ENCODE measurements at regions not wholly inside any gene's neighbourhood (a gene's known extent, or its start where the extent isn't known, plus 50 kb on each side); places are given as distances from the start of the nearest gene placed in this dataset.

DNA sequence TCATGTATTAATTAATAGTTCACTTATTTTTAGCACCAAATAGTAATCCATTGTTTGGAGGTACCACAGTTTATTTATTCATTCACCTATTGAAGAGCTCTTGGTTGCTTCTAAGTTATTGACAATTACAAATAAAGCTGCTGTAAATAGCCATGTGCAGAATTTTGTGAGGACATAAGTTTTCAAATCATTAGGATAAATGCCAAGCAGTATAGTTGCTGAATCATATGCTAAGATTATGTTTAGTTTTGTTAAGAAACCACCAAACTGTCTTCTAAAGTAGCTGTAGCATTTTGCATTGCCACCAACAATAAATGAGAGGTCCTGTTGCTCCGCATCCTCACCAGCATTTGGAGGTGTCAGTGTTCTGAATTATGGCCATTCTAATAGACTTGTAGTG lies 2126.8 kb downstream of the PCDH9 start:
- no peak for DNase-seq

DNA sequence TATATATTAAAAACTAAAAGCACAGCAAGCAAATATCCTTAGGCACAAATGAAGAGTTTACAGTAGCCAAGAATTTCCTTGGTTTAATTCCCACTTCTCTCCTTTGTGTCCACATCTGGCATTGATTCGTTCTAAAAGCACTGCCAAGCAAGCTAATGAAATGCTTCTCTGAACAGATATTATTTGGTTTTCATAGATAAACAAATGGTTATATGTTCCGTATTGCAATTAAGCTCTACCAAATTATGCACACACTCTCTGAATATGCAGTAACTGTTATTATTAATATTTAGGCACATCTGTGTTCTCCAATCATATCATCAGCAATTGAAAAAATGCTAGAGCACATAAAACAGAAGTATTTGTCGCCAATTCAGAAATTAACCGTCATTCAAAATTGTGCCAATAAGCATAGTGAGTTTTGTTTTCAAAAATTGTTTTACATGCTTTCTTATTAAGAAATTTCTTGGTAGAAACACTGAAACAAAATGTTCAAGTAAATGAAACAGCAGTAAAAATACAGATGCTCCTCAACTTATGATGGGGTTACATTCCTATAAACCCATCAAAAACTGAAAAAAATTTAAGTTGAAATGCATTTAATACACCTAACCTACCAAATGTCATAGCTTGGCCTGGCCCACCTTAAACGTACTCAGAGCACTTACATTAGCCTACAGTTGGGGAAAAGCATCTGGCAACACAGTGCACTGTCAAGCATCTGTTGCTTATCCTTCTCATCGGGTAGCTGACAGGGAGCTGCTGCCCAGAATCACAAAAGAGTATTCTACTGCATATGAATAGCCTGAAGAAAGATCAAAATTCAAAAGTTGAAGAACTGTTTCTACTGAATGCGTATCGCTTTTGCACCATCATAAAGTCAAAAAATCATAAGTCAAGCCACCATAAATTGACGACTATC lies 2134.7 kb downstream of the PCDH9 start:
- no peak for DNase-seq

DNA sequence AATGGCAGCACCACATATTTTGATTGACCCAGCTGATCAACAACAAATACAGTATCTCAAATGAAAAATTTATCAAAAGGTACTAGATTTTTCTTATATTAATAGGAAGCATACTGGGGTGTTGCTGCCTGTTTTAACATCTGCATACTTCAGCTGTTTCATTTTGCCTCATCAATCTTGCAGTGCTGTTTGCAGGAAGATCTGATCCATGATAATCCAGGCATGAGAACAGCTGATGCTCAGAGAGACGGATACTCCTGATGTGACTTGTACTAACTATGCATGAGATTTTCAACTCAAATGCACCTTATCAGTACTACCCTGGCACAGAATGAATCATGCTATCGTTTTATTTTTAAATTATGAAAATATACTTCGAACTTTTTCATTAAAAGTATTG lies 2136.8 kb downstream of the PCDH9 start:
- no peak for DNase-seq

DNA sequence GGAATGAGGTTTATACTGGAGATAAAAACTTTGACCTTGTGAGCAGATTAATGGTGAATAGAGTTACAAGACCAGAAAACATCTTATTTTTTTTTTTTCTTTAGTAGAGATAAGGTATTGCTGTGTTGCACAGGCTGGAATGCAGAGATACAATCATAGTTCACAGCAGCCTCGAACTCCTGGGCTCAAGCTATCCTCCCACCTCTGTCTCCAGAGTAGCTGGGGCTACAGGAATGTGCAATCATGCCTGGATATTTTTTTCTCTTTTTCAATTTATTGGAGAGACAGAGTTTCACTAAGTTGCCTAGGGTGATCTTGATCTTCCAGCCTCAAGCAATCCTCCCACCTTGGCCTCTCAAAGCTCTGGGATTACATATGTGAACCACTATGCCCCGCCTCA lies 2139.1 kb downstream of the PCDH9 start:
- no peak for DNase-seq

DNA sequence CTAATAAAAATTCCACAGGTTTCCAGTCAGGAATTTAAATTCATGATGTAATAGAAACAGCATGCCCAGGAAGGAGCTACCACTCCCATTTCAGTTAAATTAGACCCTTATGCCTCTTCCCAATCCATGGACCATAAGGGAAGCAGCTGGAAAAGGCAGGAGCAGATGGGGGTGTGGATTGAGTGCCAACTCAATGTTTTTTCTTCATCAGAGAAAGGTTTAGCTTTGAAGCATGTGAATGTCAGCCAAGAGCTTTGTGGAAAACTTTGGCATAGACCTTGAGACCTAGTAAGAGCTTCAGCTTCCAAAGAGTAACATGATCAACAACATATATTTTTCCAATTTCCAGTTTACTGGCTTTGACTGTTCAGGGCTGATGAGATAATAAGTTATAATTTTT lies 2139.9 kb downstream of the PCDH9 start:
- no peak for DNase-seq

DNA sequence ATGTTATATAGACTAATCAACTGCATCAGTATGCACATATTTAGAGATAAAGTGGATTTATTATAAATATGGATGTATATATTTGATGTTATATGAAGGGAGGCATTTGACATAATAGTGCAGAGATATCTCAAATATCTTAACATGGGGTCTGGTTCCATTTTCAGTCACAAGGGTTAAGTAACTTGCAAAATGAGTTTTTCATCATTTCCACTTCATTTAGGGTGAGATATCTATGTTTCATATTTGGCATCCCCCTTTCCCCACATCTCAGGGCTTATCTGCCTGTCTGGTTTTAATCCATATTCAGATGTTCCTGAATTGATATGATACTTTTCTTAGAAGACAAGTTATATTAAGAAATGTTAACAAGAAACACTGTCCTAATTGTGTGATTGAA lies 2141.2 kb downstream of the PCDH9 start:
- no peak for DNase-seq

DNA sequence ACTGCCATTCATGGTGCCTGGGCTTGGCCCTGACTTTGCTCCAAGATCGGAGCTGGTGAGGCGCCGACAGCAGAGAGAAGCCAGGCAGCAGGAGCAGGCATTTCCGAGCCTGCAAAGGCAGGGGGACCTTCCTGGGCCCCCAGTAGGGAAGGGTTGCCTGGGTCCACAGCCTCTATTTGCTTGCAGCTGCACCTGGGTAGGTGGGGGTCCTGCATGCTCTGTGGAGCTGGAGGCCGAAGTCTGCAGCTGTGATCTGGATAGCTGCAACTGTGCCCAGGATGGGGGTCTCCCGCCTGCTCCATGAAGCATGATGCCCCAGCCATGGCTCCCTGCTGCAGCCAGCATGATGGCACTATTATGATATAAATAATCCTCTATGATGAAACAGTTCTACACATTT lies 2144.2 kb downstream of the PCDH9 start:
- no peak for DNase-seq

DNA sequence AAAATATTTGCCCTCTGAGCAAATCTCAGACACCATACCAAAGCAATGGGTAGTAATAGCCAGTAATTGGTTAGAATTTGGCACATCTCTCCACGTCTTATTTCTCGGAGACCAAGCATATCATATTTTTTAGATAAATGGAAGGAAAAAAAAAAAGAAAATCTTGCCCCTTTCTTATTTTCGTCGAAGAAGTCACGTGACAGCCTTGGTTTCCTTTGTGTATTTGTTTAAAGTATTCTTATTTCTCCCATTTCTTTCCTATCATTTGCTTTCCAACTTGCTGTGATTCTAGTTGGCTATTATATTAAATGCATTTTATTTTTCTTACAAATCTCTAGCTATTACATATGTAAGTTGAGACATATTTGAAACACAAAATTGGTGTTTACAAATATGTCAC lies 2155.9 kb downstream of the PCDH9 start:
- no peak for DNase-seq

DNA sequence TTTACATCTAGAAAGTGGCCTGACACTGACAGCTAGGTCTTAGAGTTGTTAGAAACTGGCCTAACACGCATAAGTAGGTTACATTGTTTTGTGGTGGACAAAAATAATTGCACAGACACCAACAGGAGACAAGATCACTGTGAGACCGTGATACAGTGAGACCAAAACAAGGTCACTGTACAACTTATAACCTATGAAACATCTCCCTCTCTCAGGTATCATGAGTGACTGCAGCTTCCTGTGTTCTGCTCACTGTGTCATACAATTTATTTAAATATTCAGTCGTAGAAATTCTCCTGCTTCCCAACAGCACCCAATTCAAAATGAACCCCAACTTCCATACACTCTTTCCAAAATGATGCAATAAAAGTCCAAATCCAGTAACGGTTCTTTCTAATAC lies 2165.2 kb downstream of the PCDH9 start:
- no peak for DNase-seq

DNA sequence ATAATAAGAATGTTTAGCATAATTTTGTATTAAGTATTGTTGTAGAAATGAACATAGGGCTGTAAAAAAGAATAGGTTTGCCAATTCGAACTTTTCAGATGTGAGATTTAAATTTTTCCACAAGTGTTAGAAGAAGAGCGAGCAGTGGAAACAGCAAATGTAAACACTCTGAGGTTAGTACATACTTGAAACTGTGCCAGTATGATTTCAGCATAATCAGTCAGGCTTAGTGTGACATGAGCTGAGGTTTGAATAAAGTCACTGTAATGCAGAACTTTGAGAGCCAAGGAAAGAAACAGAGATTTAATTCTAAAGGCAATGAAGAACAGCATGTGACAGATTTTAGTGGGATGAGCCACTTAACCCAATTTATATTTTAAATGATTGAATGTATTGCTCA lies 2166.4 kb downstream of the PCDH9 start:
- DNase-seq: no peak

DNA sequence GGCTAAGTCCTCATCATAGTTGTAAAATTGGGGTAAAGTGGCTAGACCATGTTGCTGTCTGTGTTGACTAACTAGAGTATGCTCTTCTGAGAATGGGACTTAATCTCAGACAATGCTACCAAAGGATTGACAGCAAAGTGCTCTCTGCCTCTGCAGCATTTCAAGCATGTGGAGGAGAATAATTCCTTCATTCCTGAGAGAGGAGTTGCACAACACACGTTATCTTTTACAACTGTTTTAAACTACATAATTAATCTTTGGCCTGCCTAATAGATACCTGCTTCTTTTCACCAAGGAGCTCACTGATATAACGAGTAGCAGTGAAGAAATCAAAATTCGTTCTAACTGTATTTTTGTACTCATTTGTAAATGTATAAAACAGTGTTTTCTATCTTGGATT lies 2172.2 kb downstream of the PCDH9 start:
- no peak for DNase-seq

DNA sequence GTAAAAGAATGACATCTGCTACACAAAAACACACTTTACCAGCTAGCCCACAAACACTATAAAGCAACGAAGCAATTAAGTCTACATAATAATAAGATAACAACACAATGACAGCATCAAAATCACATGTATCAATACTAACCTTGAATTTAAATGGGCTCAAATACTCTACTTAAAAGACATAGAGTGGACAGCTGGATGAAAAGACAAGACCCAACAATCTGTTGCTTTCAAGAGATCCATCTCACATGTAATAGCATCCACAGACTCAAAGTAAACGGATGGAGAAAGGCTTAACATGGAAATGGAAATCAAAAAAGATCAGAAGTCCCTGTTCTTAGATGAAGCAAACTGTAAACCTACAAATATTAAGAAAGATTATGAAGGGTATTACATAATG lies 2175.9 kb downstream of the PCDH9 start:
- no peak for DNase-seq

DNA sequence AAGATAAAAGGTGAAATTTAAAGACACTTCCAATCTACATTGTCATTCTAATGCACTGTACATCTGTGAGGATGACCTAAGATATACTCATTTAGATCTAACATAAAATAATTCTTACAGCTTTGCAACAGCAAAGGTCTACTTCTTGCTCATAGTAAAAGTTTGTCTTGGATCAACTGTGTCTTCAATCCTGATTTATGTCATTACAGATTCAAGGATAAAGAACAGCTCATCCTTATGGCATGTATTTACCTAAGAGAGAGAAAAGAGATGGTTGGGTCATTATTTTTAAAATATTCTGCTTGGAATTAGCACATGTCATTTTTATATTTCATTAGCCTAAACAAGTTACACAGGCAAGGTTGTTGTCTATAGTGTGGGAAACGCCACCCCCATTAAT lies 2193.1 kb downstream of the PCDH9 start:
- no peak for DNase-seq

DNA sequence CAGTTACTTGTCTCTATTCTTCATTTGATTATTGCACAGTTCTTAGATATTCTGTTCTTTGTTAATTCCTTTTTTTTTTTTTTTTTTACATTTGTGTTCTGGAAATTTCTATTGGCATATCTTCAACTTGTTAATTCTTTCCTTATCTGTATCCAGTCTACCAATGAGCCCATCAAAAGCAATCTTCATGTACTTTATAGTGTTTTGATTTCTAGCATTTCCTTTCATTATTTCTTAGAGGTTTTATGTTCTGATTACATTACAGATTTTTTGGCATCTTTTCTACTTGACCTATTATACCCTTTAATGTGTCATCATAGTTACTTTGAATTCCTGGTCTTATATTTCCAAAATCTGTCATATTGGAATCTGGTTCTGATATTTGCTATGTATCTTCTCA lies 2194.8 kb downstream of the PCDH9 start:
- no peak for DNase-seq

DNA sequence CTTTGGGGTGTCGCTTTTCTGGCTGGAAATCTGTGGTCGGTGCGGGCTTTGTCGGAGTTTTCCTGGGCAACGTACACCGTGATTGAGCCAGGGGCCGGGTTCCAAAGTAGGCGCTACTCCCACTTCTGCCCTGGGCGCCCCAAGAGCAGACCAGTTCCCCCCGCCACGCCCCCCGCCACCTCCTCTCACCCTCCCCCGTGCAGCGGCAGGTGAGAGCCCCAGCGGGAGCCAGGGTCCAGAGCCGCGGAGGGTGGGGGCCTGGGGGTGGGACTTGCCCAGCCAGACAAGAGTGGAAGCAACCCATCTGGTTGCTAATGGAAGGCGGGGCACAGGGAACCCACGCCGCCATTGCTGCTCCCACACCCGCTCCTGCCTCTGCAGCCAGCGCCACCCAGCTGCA lies 2195.9 kb downstream of the PCDH9 start:
- DNase-seq: no peak

DNA sequence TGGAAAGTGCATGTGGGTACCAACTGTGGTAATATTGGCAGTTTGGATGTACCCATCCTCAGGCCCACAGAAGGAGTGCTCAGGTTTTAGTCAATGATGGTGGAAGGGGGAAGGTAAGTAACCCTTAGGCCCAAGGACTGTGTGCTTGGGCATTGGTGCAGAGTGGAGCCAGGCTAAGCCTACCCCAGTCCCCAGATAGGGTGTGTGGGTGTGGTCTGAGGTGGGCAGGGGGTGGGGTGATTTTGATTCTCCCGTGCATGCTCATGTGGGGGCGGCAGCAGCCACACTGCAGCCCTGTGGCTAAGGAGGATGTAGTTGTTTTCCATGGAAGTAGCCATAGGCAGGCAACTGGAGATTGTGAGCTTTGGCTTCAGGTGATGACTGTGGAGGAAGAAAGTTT lies 2197.3 kb downstream of the PCDH9 start:
- no peak for DNase-seq

DNA sequence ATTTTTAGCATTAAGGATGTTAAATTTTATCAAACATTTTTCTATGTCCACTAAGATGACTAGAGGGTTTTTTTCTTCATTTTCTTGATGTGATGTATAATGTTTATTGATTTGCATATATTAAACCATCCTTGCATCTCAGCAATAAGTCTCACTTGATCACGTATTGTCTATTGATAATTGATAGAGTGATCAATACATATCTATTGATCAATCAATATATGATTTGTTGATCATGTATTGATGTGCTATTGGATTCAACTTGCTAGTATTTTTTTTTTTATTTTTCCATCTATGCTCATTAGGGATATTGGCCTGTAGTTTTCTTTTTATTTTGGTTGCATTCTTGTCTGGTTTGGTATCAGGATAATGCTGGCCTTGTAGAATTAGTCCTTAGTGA lies 2202.0 kb downstream of the PCDH9 start:
- no peak for DNase-seq

DNA sequence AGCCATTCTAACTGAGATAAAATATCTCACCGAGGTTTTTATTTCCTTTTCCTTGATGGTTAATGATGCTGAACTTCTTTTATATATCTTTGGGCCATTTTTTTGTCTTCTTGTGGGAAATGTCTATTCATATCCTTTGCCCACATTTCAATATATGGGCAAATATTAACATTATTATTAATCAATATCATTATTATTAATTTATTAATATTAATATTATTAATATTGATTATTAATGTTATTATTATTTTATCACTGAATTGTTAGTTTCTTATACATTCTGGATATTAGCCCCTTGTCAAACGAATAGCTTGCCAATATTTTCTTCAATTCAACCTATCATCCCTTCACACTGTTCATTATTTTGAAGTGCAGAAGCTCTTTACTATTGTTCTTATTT lies 2203.6 kb downstream of the PCDH9 start:
- no peak for DNase-seq

DNA sequence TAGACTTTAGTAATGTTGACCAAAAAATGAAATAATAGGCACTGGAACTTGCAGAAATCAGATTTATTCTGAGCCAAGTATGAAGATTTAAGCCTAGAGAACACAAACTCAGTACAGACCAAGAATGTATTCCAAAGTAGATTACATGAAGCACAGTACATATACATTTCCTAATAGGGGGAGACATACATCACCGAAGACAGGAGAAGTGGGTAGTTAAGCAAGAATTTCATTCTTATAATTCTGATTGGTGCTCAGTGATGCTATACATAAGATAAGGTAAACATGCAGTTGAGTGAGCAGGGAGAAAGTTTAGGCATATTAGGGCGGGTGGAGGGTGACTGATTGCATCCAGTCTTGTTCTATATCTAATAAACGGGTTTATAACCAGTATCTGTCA lies 2218.8 kb downstream of the PCDH9 start:
- DNase-seq: no peak

DNA sequence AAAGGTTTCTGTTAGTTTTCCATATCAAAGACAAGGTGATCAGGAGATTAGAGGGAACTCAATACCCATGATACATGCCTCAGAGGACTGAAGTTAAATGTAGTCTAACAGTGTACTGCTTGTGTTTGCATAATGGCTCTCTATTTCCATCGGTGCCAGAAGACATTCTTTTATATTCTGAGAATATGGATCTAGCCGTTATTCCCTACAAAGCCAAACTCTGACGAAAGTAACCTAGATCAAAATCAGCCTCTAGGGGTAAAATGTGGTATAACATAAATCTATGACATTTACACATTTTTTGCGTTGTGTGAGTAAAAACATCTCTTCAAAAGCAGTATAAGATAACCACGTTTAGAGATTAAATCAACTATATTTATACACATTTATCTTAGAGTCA lies 2232.7 kb downstream of the PCDH9 start:
- no peak for DNase-seq

DNA sequence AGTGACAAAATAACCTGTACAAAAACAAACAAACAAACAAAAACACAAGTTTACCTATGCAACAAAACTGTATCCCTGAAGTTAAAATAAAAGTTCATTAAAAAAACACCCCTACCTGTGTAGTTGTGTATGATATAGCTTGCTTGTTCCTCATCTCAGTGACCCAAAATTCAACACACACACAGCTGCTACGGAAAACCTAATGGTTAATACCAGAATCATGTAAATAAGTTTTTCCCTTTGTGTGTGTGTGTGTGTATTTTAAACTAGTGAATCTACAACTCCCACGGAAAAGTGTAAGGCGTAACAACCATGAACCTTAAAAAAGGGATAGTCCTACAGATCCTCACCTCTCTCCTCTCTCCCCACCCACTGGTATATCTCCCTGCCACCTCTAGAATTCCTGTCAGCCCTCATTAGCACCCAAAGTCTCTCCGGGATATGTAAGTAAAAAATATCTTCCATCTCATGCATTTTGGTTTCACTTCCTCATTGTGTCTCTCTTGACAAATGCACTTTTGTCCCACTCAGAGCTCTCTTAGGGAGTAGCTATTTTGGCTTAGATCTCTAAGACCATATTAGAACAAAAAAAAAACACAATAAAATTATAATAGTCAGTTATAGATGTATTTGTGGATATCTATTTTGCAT lies 2236.5 kb downstream of the PCDH9 start:
- no peak for DNase-seq

DNA sequence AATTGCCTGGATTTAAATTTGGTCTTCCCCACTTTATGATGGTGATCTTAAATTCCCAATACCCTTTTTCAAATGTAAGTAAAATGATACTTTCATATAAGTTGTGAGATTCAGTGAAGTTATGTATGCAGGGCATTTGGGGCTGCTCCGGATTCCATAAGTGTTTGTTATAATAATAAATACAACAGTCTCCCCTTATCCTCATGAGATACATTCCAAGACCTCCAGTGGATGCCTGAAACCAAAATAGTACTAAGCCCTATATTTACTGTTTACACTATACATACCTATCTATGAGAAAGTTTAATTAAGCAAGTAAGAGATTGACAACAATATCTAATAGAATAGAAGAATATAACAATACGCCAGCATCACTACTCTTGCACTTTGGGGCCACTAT lies 2237.8 kb downstream of the PCDH9 start:
- DNase-seq: no peak

DNA sequence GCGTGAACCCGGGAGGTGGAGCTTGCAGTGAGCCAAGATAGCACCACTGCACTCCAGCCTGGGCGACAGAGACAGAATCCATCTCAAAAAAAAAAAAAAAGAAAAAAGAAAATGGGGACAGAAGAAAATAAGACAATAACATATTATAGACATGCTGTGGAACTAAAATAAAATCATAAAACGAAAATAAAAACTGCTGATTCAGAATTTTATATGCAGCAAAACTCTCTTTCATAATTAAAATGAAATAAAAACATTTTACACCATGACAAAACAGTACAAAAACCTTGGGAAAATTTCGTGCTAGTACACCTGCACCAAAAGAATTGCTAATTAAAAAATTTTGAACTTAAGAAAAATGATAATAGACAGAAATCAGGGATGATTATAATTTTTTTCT lies 2245.1 kb downstream of the PCDH9 start:
- DNase-seq: no peak

DNA sequence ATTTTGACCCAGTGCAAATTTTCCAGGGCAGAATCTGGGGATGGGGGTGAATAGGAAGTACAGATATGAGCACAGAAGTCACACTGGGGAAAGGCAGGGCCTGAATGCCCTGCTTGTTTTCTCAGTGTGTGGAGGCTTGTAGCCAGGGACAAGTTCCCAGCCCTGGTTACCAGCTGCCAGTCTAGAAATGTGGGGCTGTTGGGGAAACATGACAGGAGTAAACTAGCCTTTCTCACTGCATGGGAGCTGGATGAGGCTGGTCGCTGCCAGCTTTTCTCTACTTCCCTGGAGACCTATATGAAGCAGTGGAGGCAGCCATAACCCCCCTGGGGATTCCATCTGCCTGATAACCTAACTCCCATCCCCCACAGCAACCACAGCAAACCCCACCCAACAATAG lies 2267.7 kb downstream of the PCDH9 start:
- no peak for DNase-seq

DNA sequence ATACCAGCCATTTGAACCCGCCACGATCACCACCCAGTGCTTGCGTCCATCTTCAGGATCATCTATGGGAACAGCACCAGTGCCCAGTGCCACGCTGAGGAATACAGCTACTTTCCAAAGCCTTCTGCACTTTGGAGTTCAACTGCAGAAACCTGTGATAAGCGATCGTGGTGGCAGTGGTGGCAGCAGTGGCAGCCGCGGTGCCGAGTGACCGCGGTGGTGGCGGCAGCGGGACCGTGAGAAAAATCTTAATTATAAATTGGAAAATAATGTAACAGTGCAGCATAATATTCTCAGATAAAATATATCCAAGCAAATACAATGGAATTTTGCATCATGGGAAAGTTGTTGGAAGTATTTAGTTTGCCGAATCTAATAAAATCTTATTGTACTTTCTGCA lies 2270.9 kb downstream of the PCDH9 start:
- no peak for DNase-seq

Measured in 8988T (cell line).